OCI-LY7 (cell line): ENCODE measurements at regions not wholly inside any gene's neighbourhood (a gene's known extent, or its start where the extent isn't known, plus 50 kb on each side); places are given as distances from the start of the nearest gene placed in this dataset.
"Not testable (repeated sequence)": the region's sequence is repeated elsewhere in the genome, so short reads cannot be mapped to it uniquely, and the experiment has no call there.

ENCODE experiments used
- BruUV-seq: library from RNA; stranded (reverse); fragments of 400-500 nt; replicated peaks from 2 replicates; lab custom pipeline; 2021; lab: Mats Ljungman, UMichigan
- CTCF ChIA-PET: fragments of 300-600 bp; sonication (Branson Sonifier 250); formaldehyde crosslinking; loops from one replicate; lab custom pipeline; 2022; ENCODE audit warnings: antibody characterized with exemption; ENCODE audit not compliant: unreplicated experiment; lab: Charles Lee
- POLR2A ChIA-PET: fragments of 300-600 bp; sonication (Branson Sonifier 250); formaldehyde crosslinking; loops from one replicate; lab custom pipeline; 2022; ENCODE audit warnings: antibody characterized with exemption; lab: Charles Lee
- DNase-seq: peaks from one replicate; pipeline ENCODE4 v3.0.0-alpha.2; 2015; ENCODE audit warnings: low spot score
- H2AFZ ChIP-seq: fragments of 200-600 bp; sonication (generic), shearing (Covaris generic); 2 replicates; pipeline ENCODE4 v1.6.1; 2014; ENCODE audit warnings: mild to moderate bottlenecking, antibody characterized with exemption, low read length, moderate library complexity
- H3K27ac ChIP-seq: fragments of 200-600 bp; sonication (generic); 2 replicates; pipeline ENCODE4 v1.5.1; 2014; ENCODE audit warnings: mixed run types, low read depth, mild to moderate bottlenecking, moderate library complexity, low read length, inconsistent platforms; ENCODE audit not compliant: poor library complexity, severe bottlenecking
- H3K36me3 ChIP-seq: fragments of 200-600 bp; sonication (generic); 2 replicates; pipeline ENCODE4 v1.6.1; 2014; ENCODE audit warnings: mild to moderate bottlenecking, antibody characterized with exemption, low read length, moderate library complexity, mixed read lengths; ENCODE audit not compliant: insufficient read depth
- H3K4me1 ChIP-seq: fragments of 200-600 bp; sonication (generic); 2 replicates; pipeline ENCODE4 v1.5.1; 2014; ENCODE audit warnings: mild to moderate bottlenecking, low read length; ENCODE audit not compliant: insufficient read depth, poor library complexity, severe bottlenecking
- H3K4me2 ChIP-seq: fragments of 200-600 bp; sonication (generic); 2 replicates; pipeline ENCODE4 v1.6.1; 2014; ENCODE audit warnings: mild to moderate bottlenecking, low read length
- H3K4me3 ChIP-seq: fragments of 200-600 bp; sonication (generic); 2 replicates; pipeline ENCODE4 v1.5.1; 2014; ENCODE audit warnings: mild to moderate bottlenecking, low read depth, low read length; ENCODE audit not compliant: poor library complexity, severe bottlenecking
- H3K79me2 ChIP-seq: fragments of 200-600 bp; sonication (generic); 2 replicates; pipeline ENCODE4 v1.6.1; 2016; ENCODE audit warnings: low read depth, mild to moderate bottlenecking, low read length, moderate library complexity, mixed read lengths; ENCODE audit not compliant: insufficient read depth
- H3K9me2 ChIP-seq: fragments of 200-600 bp; sonication (generic); 2 replicates; pipeline ENCODE4 v1.6.1; 2016; ENCODE audit warnings: mild to moderate bottlenecking, low read length, mixed read lengths; ENCODE audit not compliant: insufficient read depth
- H3K9me3 ChIP-seq: fragments of 200-600 bp; sonication (generic); 2 replicates; pipeline ENCODE4 v1.6.1; 2014; ENCODE audit warnings: mild to moderate bottlenecking, mixed run types, low read length, mixed read lengths
- H4K20me1 ChIP-seq: fragments of 200-600 bp; sonication (generic); 2 replicates; pipeline ENCODE4 v1.6.1; 2014; ENCODE audit warnings: mild to moderate bottlenecking, antibody characterized with exemption, low read length, moderate library complexity, mixed read lengths; ENCODE audit not compliant: insufficient read depth
- EZH2phosphoT487 ChIP-seq: fragments of 200-600 bp; sonication (generic); IDR thresholded peaks from 2 replicates; pipeline ENCODE4 v1.6.1; 2018; ENCODE audit warnings: low read depth, borderline replicate concordance, mild to moderate bottlenecking, mixed run types, antibody characterized with exemption, low read length, moderate library complexity, mixed read lengths
- intact Hi-C: fragments of 100-400 bp; cut with micrococcal nuclease; formaldehyde crosslinking; loops from one replicate; pipeline ENCODE4 v1.10.0; 2022; ENCODE audit not compliant: unreplicated experiment
- TF ChIP-seq, protein P1 (sequence below): fragments of 200-600 bp; sonication (generic); conservative IDR thresholded peaks from 2 replicates; pipeline ENCODE4 v1.5.1; 2014; ENCODE audit warnings: mild to moderate bottlenecking, antibody characterized with exemption, low read length, moderate library complexity, mixed read lengths

DNA sequence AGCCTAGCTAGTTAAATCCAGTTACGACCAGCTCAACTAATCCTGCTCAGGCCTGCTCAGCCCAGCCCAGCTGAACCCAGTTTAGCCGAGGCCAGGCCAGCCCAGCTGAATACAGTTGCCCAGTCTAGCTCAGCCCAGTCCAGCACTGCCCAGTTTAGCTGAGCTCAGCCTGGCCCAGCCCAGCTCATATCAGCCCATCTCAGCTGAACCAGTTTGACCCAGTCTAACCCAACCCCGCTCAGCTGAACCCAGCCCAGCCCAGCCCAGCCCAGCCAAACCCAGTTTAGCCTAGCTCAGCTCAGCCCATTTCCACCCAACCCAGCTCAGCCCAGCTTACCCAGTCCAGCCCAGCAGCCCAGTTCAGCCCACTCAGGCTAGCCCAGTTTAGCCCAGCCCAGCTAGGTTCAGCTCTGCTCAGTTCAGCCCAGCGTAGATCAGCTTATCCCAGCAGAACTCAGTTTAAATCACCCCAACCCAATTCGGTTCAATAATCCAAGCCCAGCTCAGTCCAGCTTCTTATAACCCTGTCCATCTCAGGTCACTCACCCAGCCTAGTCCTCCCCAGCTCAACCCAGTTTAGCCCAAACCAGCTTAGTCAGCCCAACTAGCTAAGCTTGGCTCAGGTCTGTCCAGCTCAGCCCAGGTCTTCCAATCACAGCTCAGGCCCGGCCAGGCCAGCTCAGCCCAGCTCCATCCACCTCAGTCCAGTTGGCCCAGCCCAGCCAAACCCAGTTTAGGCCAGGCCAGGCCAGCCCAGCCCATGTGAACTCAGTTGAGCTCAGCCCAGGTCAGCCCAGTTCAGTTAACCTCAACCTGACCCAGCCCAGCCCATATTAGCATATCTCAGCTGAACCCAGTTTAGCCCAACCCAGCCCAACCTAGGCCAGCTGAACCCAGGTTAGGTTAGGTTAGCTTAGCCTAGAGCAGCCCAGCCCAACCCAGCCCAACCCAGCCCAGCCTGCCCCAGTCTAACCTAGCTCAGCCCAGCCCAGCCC is 76.7 kb downstream of the TMEM121 start:
- no peak overlapping the region for H3K4me3 ChIP-seq
- no peaks in the 10 kb centered on the region for H3K9me3 ChIP-seq
- no peaks in the 10 kb centered on the region for H3K79me2 ChIP-seq
- POLR2A ChIA-PET: no interaction called here
- no peaks in the 10 kb centered on the region for H3K4me1 ChIP-seq
- H3K4me2 ChIP-seq: no peak overlapping the region
- TF ChIP-seq EZH2phosphoT487: no peak
- TF ChIP-seq, protein P1, sequence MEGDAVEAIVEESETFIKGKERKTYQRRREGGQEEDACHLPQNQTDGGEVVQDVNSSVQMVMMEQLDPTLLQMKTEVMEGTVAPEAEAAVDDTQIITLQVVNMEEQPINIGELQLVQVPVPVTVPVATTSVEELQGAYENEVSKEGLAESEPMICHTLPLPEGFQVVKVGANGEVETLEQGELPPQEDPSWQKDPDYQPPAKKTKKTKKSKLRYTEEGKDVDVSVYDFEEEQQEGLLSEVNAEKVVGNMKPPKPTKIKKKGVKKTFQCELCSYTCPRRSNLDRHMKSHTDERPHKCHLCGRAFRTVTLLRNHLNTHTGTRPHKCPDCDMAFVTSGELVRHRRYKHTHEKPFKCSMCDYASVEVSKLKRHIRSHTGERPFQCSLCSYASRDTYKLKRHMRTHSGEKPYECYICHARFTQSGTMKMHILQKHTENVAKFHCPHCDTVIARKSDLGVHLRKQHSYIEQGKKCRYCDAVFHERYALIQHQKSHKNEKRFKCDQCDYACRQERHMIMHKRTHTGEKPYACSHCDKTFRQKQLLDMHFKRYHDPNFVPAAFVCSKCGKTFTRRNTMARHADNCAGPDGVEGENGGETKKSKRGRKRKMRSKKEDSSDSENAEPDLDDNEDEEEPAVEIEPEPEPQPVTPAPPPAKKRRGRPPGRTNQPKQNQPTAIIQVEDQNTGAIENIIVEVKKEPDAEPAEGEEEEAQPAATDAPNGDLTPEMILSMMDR: no peak
- no peak overlapping the region for H3K27ac ChIP-seq
- no peaks in the 10 kb centered on the region for H4K20me1 ChIP-seq
- CTCF ChIA-PET: interaction anchor here (1.1 kb wide), 1 partner anchor 13 kb away, joined by 6 read pairs; no protein-coding TSS in a partner anchor
- H3K9me2 ChIP-seq: no peaks in the 10 kb centered on the region
- DNase-seq: no peak
- no TSS peak for BruUV-seq
- no peaks in the 10 kb centered on the region for H3K36me3 ChIP-seq
- H2AFZ ChIP-seq: no peak overlapping the region
- intact Hi-C loops: no loop called here

GRCh38 chr14:105604531-105605463 is 78.4 kb downstream of the TMEM121 start:
- not testable (repeated sequence) for BruUV-seq

More at GRCh38 chr14:105604531-105605463, 78.4 kb downstream of the TMEM121 start:
- CTCF ChIA-PET, H2AFZ ChIP-seq, H3K36me3 ChIP-seq, H3K9me2 ChIP-seq, DNase-seq, H3K4me1 ChIP-seq, intact Hi-C loops, H3K4me2 ChIP-seq, H3K4me3 ChIP-seq, H3K9me3 ChIP-seq, H3K79me2 ChIP-seq, H4K20me1 ChIP-seq, H3K27ac ChIP-seq, POLR2A ChIA-PET: not testable (repeated sequence)
